ENCODE measurements at regions not wholly inside any gene's neighbourhood (a gene's known extent, or its start where the extent isn't known, plus 50 kb on each side); places are given as distances from the start of the nearest gene placed in this dataset.

DNA sequence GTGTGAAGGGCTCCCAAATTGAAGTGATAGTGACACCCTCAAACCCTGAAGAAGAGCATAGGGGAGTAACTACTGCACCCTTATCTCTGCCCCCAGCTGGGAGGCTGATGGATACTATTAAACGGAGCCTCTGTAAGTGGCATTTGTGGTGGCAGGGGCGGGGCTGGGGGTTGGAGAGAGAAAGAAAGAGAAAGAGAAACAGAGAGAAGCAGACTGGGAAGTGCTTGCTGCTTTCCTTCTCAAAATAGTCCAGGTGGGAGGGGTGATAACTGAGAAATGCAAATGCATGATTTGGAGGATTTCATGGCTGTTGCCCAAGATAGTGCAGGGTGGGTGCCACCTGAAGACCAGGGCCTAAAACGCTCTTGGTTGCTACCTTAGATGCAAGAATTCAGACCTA, 253.5 kb upstream of the GATB start:
- peak; percentile 18 for DNase-seq

DNA sequence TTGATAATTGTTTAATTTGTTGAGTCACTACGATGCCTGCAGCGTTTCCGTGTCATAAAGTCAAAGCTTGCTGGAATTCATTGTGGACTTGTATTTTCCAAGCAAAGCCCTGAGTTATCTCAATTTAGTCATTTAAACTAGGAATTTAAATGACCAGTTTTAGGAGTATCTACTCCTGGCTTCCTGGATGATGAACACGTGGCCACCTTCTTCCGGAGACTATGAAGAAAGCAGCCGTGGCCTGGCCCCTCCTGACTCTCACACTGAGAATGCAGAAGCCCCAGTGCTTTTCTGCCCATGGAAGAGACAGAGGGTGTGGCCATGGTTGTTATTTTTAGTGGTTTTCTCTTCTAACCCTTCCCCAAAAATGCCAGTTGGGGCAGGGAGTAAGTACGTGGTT, 250.7 kb upstream of the GATB start:
- DNase-seq: no peak

DNA sequence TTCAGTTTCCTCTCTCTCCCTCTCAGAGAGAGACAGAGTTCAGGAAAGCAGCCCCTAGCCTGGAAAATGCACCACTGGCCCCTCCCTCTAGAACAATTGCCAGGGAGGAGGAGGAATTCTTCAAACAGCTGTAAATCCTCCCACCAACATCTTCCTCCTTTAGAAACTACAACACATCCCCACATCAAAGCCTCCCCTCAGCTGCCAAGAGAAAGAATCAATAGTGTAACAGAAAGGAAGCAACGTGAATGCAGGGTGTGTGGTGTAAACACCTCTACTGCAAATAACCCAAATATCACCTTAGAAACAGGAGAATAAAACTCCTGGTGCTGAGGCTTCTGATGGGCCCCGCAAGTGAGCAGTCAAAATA, 249.9 kb upstream of the GATB start:
- no peak for DNase-seq

DNA sequence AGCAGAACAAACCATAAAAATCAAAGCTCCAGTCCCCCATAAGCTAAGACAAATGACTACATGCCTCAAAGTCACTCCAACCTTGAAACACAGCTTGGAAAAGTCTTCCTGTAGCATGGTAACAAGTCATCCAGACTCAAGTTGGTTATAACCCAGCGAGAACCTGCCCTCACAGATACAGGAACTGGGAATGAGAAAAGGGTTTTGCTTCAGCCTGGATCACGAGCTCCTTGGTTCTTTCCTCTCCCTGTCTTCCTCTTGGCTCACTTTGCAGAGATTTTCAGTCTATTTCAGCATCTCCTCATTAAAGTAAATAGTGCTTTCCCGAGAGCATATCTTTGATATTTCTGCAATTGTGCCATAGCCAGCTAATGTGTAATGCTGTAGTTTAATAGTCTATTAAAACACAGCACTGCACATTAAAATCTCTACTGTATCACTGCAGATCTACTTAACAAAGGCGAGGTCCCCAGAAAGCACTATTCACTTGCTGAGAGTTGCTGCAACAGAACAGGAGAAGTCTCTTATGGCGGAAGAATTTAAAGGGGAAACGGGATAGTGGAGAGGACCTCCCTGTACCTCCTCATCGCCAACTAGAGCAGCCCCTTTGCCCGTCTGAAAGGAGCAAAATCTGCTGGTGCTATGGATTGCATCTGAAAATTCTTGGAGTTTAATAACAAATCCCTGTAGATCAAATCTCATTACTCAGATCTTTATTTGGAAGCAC, 249.3 kb upstream of the GATB start:
- DNase-seq: no peak

- no peak for DNase-seq
Measured at GRCh38 chr4:152009031-152009670, 248.3 kb upstream of the GATB start.

- no peak for DNase-seq
Measured at GRCh38 chr4:152007111-152007510, 246.3 kb upstream of the GATB start.

DNA sequence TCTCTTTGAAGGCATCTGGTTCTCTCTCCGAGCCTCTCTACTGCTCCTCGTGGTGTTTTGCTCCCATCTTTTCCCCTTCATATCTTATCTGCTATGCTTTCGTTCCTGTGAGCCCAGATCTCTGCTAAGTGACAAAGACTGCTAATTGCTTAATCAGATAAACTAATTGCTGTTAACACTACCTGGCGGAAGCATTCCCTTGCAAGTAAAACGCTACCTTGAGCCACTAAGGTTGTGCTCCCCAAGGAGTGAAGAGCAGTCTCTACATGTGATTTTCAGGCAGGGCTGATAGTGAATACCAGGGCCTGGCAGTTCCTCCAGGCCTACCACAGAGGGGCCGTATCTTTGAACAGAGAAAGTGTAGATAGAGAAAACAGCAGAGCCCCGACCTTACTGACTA, 244.0 kb upstream of the GATB start:
- DNase-seq: no peak

DNA sequence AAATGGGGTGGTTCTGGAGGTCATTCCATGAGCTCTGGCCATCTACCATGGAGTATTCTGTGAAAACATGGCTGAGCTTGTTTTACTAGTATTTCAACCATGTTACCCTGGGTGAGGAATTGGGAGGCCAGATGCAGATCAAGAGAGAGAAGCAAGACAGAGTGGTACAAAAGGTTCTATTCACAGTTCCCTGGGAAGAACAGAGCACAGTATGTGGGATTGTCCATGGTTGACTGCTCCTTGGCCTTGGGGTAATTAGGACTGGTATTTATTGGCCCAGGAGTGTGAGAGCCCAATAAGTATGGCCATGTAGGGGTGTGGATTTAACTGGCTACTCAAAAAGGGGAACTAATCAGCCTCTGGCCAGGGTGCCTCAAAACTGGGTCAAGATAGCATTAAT, 239.7 kb upstream of the GATB start:
- DNase-seq: no peak

- DNase-seq: no peak
Measured at GRCh38 chr4:151998723-151999122, 237.9 kb upstream of the GATB start.

DNA sequence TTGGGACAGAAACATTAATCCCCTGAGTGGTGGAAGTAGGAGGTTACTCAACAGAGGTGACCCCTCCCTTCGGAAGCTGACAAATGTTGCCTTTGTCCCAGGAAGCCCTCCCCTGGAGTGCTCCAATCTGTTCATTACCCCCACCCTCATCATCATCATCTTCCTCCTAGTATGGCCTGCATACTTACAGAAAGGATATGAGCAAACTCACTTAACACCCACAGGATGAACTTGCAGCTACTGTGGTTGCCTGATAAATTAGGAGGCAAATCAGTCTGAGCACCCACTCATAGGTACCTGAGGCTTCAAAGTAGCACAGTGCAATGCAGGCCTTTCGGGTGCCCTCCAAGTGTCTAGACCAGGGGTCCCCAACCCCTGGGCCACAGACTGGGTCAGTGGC, 236.7 kb upstream of the GATB start:
- no peak for DNase-seq

- DNase-seq: no peak
Measured at GRCh38 chr4:151994429-151994828, 233.6 kb upstream of the GATB start.

DNA sequence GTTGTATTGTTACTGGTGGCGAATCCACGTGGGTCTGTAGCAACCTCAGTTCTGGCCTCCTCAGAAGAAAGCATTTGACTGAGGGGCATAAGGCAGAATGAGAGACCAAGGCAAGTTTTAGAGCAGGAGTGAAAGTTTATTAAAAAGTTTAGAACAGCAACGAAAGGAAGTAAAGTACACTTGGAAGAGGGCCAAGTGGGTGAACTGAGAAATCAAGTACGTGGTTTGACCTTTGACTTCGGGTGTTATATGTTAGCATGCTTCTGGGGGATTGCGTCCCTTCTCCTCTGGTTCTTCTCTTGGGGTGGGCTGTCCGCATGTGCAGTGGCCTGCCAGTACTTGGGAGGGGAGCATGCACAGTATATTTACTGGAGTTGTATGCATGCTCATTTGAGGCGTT, 232.7 kb upstream of the GATB start:
- DNase-seq: no peak

- no peak for DNase-seq
Measured at GRCh38 chr4:151992332-151993154, 231.7 kb upstream of the GATB start.

- no peak for DNase-seq
Measured at GRCh38 chr4:151991884-151992167, 231.0 kb upstream of the GATB start.

DNA sequence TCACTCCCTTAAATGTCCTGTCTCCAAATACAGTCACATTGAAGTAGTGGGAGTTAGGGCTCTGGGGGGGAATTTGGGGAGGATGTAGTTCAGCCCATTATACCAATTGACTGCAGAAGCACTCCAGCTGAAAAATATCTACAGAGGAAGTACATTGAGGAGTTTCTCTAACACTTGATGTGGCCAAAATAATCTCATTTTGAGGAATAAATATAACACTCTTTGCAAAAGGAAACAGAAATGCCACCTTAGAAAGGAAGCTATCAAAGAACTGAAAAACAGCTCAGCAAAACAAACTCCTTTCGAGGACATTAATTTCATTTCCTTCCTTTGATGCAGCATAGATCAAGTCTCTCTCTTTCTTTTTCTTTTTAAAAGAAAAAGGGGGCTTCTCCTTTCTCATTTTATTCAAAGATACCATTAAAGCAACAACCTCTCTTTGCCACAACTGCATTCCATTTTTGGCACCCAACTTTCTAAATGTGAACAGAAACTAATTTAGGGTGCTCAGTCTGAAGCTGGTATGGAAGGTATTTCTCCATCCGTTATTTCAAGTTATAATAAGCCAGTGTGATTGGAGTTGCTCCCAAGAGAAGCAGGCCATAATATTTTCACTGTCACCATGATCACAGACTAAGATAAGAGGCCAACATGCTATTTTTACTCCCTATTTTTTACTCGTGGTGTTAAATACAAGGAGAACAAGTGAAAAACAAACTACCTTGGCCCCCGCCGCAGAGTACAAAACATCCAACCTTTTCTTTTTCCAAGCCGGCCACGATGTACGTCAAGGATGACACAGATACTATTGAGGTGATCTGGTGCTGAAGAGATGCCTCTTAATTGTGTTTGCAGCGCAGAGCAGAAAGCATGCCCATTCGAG, 230.4 kb upstream of the GATB start:
- no peak for DNase-seq

DNA sequence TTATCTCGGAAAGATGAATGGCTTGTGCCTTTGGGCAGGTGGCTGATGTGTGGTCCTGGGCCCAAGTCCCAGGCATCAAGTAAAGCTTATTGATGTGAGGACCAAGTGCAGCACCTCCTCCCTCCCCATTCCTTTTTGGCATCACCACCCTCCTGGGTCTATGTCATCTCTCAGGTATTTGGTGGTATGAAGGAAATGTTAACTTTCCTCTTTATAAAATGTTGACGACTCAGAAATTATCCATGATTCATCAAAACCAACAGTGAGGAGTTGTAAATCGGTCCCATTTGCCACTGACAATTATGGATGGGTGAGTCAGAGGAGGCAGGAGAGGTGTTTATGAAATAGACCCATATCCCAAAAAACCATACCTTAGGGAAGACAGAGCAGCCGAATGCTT, 229.4 kb upstream of the GATB start:
- DNase-seq: no peak

DNA sequence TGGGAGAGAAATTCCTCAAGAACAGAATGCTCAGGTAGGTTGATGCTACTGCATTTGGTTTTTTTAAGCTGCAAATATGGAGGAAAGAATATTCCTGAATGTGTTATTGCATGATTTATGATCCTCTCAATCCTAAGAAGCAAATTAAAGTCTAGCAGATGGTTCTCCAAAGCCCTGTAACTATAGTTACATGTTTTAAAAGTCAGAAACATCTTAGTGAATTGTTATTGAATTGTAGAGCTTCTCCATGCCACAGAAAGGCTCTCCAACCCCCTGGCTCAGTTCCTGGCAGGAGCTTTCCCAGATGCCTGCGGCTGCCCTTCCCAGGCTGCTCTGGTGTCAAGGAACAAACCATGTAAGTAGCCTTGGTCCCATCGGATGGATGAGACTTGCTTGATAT, 227.8 kb upstream of the GATB start:
- no peak for DNase-seq

- no peak for DNase-seq
Measured at GRCh38 chr4:151987606-151988005, 226.8 kb upstream of the GATB start.

GRCh38 chr4:151983854-151984253, 223.0 kb upstream of the GATB start:
- DNase-seq: no peak

- DNase-seq: no peak
Measured at GRCh38 chr4:151979819-151980218, 219.0 kb upstream of the GATB start.

DNA sequence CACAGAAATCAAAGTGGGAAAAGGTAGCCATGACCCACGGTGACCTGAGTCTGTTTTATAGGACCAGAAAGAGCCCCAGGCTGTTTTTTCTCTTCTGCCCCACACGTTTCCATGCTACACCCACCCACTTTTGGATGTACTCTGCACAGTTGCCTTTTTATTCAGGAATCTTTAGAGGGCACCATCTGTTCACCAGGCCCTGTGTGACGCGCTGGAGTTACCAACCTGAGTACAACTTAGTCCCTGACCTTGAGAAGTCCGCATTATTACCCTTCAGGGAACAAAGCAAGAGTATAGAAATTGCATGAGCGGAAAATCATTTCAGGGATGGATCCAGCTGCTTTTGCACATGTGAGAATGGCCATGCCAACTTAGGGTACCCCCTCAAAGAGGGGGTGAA, 207.8 kb upstream of the GATB start:
- no peak for DNase-seq

GRCh38 chr4:151967074-151967473, 206.3 kb upstream of the GATB start:
- no peak for DNase-seq

DNA sequence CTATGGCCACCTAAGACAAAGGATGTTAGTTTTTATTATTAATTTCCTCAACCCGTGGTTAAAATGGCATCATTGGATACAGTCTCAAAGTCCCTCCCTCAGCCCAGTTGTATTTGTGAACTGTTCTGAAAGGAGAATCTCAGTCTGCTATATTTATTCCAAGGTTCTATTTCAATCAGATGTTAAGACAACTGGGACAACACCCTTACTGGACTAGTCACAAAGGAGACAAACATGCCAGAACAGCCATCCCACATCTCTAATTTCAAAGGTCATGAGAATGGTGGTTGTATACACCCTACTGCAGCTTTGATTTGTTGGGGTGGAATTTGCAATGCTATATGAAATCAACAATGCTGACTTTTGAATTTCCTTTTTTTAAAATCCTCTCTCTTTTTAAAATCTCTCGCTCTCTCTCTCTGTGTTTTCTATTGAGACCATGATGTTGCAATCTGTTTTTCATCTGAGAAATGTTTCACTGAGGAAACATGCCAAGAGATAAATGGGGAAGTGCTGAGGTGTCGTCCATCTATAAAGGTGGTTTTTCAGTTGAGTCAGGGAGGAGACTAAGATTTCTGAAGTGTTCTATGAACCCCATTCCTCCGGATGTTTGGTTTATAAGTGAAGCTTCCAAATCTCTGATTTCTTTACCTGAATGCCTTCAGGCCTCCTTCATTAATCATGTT, 201.5 kb upstream of the GATB start:
- no peak for DNase-seq
